Upper lobe of right lung (tissue), 1 donor: ENCODE measurements at regions not wholly inside any gene's neighbourhood (a gene's known extent, or its start where the extent isn't known, plus 50 kb on each side); places are given as distances from the start of the nearest gene placed in this dataset.
"Not testable (repeated sequence)": the region's sequence is repeated elsewhere in the genome, so short reads cannot be mapped to it uniquely, and the experiment has no call there.

Experiments
- ATAC-seq: fragments of 200-7000 bp; cut with Tn5 transposase; one replicate; pipeline ENCODE4 v1.9.1; 2020; ENCODE audit warnings: mild to moderate bottlenecking, moderate library complexity
- DNase-seq: peaks from one replicate; pipeline ENCODE4 v3.0.0-alpha.2; 2020
- H3K27ac ChIP-seq: fragments of 200-600 bp; one replicate; pipeline ENCODE4 v1.8.0; 2022
- H3K27me3 ChIP-seq: fragments of 200-600 bp; one replicate; pipeline ENCODE4 v1.8.0; 2022; ENCODE audit warnings: mild to moderate bottlenecking
- H3K36me3 ChIP-seq: fragments of 200-600 bp; one replicate; pipeline ENCODE4 v1.8.0; 2022
- H3K4me1 ChIP-seq: fragments of 200-600 bp; one replicate; pipeline ENCODE4 v1.8.0; 2022
- H3K4me3 ChIP-seq: fragments of 200-600 bp; one replicate; pipeline ENCODE4 v1.8.0; 2022; ENCODE audit warnings: mild to moderate bottlenecking
- H3K9me3 ChIP-seq: fragments of 200-600 bp; one replicate; pipeline ENCODE4 v1.8.0; 2022
- CTCF ChIP-seq: fragments of 200-600 bp; IDR thresholded peaks from one replicate; pipeline ENCODE4 v1.8.0; 2022; ENCODE audit warnings: antibody characterized with exemption
- intact Hi-C: fragments of 100-400 bp; cut with DNase I; formaldehyde crosslinking; loops from one replicate; pipeline ENCODE4 v1.11.0; 2022
- donor health status: DM: no; HTN: yes; CAD: no; lungs with severe emphysema.

DNA sequence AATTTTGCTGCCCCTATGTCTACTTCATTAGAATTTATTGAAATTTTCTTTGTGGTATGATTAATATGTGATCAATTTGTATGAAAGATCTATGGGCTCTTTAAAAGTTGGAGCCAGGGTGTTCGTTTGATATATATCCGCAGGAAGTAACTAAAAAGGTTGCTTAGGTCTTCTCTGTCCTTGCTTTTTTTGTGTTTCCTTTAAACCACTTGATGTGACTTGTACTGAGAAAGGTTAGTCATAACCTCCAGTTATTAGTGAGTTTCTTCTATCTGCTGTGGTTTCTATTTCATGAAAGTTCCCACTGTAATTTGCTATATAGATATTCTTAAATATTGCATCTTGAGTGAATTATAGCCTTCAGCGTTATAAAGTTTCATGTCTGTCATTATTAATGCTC, 585.3 kb upstream of the ARID1B start:
- H3K27ac ChIP-seq = no peak overlapping the region
- no peak for DNase-seq
- no peak overlapping the region for H3K4me3 ChIP-seq
- no peak for TF ChIP-seq CTCF
- no peaks in the 10 kb centered on the region for H3K27me3 ChIP-seq
- no peak for ATAC-seq
- no peaks in the 10 kb centered on the region for H3K36me3 ChIP-seq
- no peaks in the 10 kb centered on the region for H3K4me1 ChIP-seq
- H3K9me3 ChIP-seq = no peaks in the 10 kb centered on the region
- intact Hi-C loops = no loop called here

- H3K27ac ChIP-seq, H3K4me3 ChIP-seq, H3K4me1 ChIP-seq, ATAC-seq, H3K27me3 ChIP-seq, H3K36me3 ChIP-seq, DNase-seq, H3K9me3 ChIP-seq, intact Hi-C loops: not testable (repeated sequence)
These were observed 585.8 kb upstream of the ARID1B start for GRCh38 chr6:156191390-156191789.

- Histone ChIP-seq H3K4me3 (no peak overlapping the region), H3K27ac (no peak overlapping the region), H3K36me3 (no peaks in the 10 kb centered on the region), H3K9me3 (no peaks in the 10 kb centered on the region), H3K4me1 (no peaks in the 10 kb centered on the region), H3K27me3 (no peaks in the 10 kb centered on the region)
- TF ChIP-seq CTCF = no peak
- no peak for ATAC-seq
- no peak for DNase-seq
- intact Hi-C loops = no loop called here
These were observed 586.9 kb upstream of the ARID1B start for GRCh38 chr6:156190270-156190669.

- Histone ChIP-seq H3K9me3 (no peaks in the 10 kb centered on the region), H3K4me1 (no peaks in the 10 kb centered on the region), H3K36me3 (no peaks in the 10 kb centered on the region), H3K27me3 (no peaks in the 10 kb centered on the region), H3K27ac (no peak overlapping the region), H3K4me3 (no peak overlapping the region)
- DNase-seq = no peak
- no peak for TF ChIP-seq CTCF
- intact Hi-C loops = no loop called here
- ATAC-seq = no peak
These were observed 587.5 kb upstream of the ARID1B start for GRCh38 chr6:156189714-156190113.

- H3K4me3 ChIP-seq = no peak overlapping the region
- DNase-seq (no peak), ATAC-seq (no peak)
- no peaks in the 10 kb centered on the region for H3K9me3 ChIP-seq
- intact Hi-C loops = no loop called here
- no peaks in the 10 kb centered on the region for H3K27me3 ChIP-seq
- H3K36me3 ChIP-seq = no peaks in the 10 kb centered on the region
- H3K27ac ChIP-seq = no peak overlapping the region
- TF ChIP-seq CTCF = no peak
- no peaks in the 10 kb centered on the region for H3K4me1 ChIP-seq
These were observed 588.0 kb upstream of the ARID1B start for GRCh38 chr6:156189195-156189594.

GRCh38 chr6:156185113-156185512, 592.1 kb upstream of the ARID1B start:
- Histone ChIP-seq H3K4me1 (no peaks in the 10 kb centered on the region), H3K4me3 (no peak overlapping the region), H3K27me3 (no peaks in the 10 kb centered on the region), H3K27ac (no peak overlapping the region), H3K9me3 (no peaks in the 10 kb centered on the region), H3K36me3 (no peaks in the 10 kb centered on the region)
- intact Hi-C loops = no loop called here
- no peak for TF ChIP-seq CTCF
- no peak for ATAC-seq
- DNase-seq = no peak
